Ishikawa (cell line): ENCODE measurements at regions not wholly inside any gene's neighbourhood (a gene's known extent, or its start where the extent isn't known, plus 50 kb on each side); places are given as distances from the start of the nearest gene placed in this dataset.

Experiments used
- EP300 ChIP-seq: IDR thresholded peaks from 2 replicates; pipeline ENCODE4 v1.6.1; 2012; ENCODE audit warnings: borderline replicate concordance
- MAX ChIP-seq: IDR thresholded peaks from 2 replicates; pipeline ENCODE4 v1.6.1; 2012
- ZBTB7A ChIP-seq: IDR thresholded peaks from 2 replicates; pipeline ENCODE4 v1.6.1; 2012; ENCODE audit warnings: low read depth

GRCh38 chr14:89638891-89639290 lies 221.9 kb upstream of the FOXN3 start:
- no peak for TF ChIP-seq ZBTB7A
- TF ChIP-seq MAX, result no peak
- no peak for TF ChIP-seq EP300
